PC-9 (cell line): ENCODE measurements at regions not wholly inside any gene's neighbourhood (a gene's known extent, or its start where the extent isn't known, plus 50 kb on each side); places are given as distances from the start of the nearest gene placed in this dataset.

Source experiments
- BruUV-seq: library from RNA; stranded (reverse); fragments of 400-500 nt; replicated peaks from 2 replicates; lab custom pipeline; 2021; lab: Mats Ljungman, UMichigan
- CTCF ChIA-PET: fragments of 300-600 bp; sonication (Branson Sonifier 250); formaldehyde crosslinking; loops from one replicate; lab custom pipeline; 2022; ENCODE audit warnings: antibody characterized with exemption; lab: Charles Lee
- POLR2A ChIA-PET: fragments of 300-600 bp; sonication (Branson Sonifier 250); formaldehyde crosslinking; loops from one replicate; lab custom pipeline; 2022; ENCODE audit warnings: antibody characterized with exemption; ENCODE audit not compliant: unreplicated experiment; lab: Charles Lee
- DNase-seq, 2 experiments: peaks; one replicate each; pipeline versions ENCODE4 v3.0.0 to v3.0.0-alpha.2; 2015 to 2022; ENCODE audit warnings: mixed read lengths in 1 of 2
- H2AFZ ChIP-seq: fragments of 200-600 bp; sonication (generic); 2 replicates; pipeline ENCODE4 v1.8.1; 2017; ENCODE audit warnings: antibody characterized with exemption
- H3F3A ChIP-seq: fragments of 200-600 bp; sonication (generic); 2 replicates; pipeline ENCODE4 v1.8.1; 2017; ENCODE audit warnings: antibody characterized with exemption, mild to moderate bottlenecking, low read depth; ENCODE audit not compliant: insufficient read depth
- H3K27ac ChIP-seq: fragments of 200-600 bp; sonication (generic); 2 replicates; pipeline ENCODE4 v1.6.1; 2016; ENCODE audit warnings: mixed run types
- H3K27me3 ChIP-seq: fragments of 200-600 bp; sonication (generic); 2 replicates; pipeline ENCODE4 v1.6.1; 2016; ENCODE audit warnings: low read depth, mixed run types; ENCODE audit not compliant: insufficient read depth
- H3K36me3 ChIP-seq: fragments of 200-600 bp; sonication (generic); 2 replicates; pipeline ENCODE4 v1.6.1; 2016; ENCODE audit warnings: low read depth, mixed run types
- H3K4me1 ChIP-seq: fragments of 200-600 bp; sonication (generic); replicated peaks from 2 replicates; pipeline ENCODE4 v1.6.1; 2016; ENCODE audit warnings: mixed run types; ENCODE audit not compliant: insufficient read depth
- H3K4me2 ChIP-seq: fragments of 200-600 bp; sonication (generic); 2 replicates; pipeline ENCODE4 v1.6.1; 2017; ENCODE audit warnings: mixed run types
- H3K4me3 ChIP-seq: fragments of 200-600 bp; sonication (generic); 2 replicates; pipeline ENCODE4 v1.6.1; 2016; ENCODE audit warnings: mixed run types
- H3K79me2 ChIP-seq: fragments of 200-600 bp; sonication (generic); 2 replicates; pipeline ENCODE4 v1.6.1; 2017; ENCODE audit warnings: low read depth, mixed run types
- H3K9me2 ChIP-seq: fragments of 200-600 bp; sonication (generic); 2 replicates; pipeline ENCODE4 v1.8.1; 2017; ENCODE audit warnings: mild to moderate bottlenecking; ENCODE audit not compliant: insufficient read depth
- H3K9me3 ChIP-seq: fragments of 200-600 bp; sonication (generic); 2 replicates; pipeline ENCODE4 v1.8.1; 2016; ENCODE audit warnings: low read depth; ENCODE audit not compliant: insufficient read depth
- H4K20me1 ChIP-seq: fragments of 200-600 bp; sonication (generic); 2 replicates; pipeline ENCODE4 v1.8.1; 2017; ENCODE audit not compliant: insufficient read depth
- EZH2 ChIP-seq: fragments of 200-600 bp; sonication (generic); IDR thresholded peaks from 2 replicates; pipeline ENCODE4 v1.8.0; 2017; ENCODE audit warnings: antibody characterized with exemption, low read depth
- intact Hi-C: fragments of 100-400 bp; cut with micrococcal nuclease; formaldehyde crosslinking; loops from one replicate; pipeline ENCODE4 v1.10.0; 2022; ENCODE audit not compliant: unreplicated experiment
- TF ChIP-seq, protein P1 (sequence below): fragments of 200-600 bp; sonication (generic); conservative IDR thresholded peaks from 2 replicates; pipeline ENCODE4 v1.6.1; 2017; ENCODE audit warnings: mixed run types, antibody characterized with exemption, mild to moderate bottlenecking, moderate library complexity

DNA sequence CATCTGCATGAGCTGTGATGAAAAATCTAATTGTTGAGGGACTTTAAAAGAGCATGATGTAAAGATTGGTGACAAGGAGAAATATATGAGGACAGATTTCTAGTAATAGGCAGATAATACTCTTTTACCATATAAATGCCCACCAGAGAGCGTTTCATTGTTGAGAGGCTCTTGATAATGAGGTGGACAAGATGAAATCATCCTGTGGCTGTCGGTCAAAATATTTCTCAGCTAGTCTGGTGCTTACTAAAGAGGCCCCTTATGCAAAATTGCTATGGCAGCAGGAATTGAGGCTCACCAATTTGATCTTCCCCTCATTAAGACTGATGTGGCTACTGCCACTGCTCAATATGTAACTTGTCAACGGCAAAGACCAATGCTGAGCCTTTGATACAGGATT, 225.0 kb upstream of the RASGRP1 start:
- no peak overlapping the region for H3K27ac ChIP-seq
- no peaks in the 10 kb centered on the region for H3K9me3 ChIP-seq
- H2AFZ ChIP-seq = no peak overlapping the region
- no peak overlapping the region for H3K4me2 ChIP-seq
- H3F3A ChIP-seq = no peaks in the 10 kb centered on the region
- H3K27me3 ChIP-seq = no peaks in the 10 kb centered on the region
- H3K79me2 ChIP-seq = no peaks in the 10 kb centered on the region
- no peaks in the 10 kb centered on the region for H3K9me2 ChIP-seq
- H3K4me3 ChIP-seq = no peak overlapping the region
- ChIA-PET POLR2A (no interaction called here), CTCF (no interaction called here)
- intact Hi-C loops = no loop called here
- no peaks in the 10 kb centered on the region for H4K20me1 ChIP-seq
- TF ChIP-seq EZH2 = no peak
- TF ChIP-seq, protein P1, sequence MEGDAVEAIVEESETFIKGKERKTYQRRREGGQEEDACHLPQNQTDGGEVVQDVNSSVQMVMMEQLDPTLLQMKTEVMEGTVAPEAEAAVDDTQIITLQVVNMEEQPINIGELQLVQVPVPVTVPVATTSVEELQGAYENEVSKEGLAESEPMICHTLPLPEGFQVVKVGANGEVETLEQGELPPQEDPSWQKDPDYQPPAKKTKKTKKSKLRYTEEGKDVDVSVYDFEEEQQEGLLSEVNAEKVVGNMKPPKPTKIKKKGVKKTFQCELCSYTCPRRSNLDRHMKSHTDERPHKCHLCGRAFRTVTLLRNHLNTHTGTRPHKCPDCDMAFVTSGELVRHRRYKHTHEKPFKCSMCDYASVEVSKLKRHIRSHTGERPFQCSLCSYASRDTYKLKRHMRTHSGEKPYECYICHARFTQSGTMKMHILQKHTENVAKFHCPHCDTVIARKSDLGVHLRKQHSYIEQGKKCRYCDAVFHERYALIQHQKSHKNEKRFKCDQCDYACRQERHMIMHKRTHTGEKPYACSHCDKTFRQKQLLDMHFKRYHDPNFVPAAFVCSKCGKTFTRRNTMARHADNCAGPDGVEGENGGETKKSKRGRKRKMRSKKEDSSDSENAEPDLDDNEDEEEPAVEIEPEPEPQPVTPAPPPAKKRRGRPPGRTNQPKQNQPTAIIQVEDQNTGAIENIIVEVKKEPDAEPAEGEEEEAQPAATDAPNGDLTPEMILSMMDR = no peak
- H3K4me1 ChIP-seq = no peaks in the 10 kb centered on the region
- DNase-seq = no peak
- no TSS peak for BruUV-seq
- no peaks in the 10 kb centered on the region for H3K36me3 ChIP-seq

DNA sequence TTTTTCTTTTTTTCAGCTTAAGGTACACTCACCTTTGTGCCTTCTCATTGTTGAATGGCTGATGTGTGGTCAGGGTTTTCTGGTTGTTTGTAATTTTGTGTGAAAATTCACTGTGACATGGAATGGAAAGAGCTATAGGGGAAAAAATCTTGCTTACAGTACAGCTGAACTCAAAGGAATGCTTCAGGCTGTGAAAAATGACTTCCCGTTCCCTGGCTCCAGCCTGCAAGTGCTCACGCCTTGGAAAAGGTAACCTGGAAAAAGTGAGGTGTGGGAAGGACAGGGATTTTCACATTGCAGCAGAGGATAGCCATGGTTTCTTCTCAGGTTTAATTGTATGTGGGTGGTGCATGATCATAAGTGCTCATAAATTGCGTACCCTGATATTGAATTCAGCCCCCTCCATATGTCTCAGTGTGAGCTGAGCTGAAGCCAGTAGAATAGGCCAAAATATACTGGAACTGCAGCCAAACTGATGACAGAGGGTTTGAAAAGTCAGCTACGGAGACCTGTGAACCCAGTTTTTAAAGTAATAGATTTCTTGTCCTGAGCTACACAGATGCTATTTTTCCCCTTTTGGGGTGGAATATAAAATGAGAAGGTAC, 228.7 kb upstream of the RASGRP1 start:
- BruUV-seq = no TSS peak
- intact Hi-C loops = no loop called here

DNA sequence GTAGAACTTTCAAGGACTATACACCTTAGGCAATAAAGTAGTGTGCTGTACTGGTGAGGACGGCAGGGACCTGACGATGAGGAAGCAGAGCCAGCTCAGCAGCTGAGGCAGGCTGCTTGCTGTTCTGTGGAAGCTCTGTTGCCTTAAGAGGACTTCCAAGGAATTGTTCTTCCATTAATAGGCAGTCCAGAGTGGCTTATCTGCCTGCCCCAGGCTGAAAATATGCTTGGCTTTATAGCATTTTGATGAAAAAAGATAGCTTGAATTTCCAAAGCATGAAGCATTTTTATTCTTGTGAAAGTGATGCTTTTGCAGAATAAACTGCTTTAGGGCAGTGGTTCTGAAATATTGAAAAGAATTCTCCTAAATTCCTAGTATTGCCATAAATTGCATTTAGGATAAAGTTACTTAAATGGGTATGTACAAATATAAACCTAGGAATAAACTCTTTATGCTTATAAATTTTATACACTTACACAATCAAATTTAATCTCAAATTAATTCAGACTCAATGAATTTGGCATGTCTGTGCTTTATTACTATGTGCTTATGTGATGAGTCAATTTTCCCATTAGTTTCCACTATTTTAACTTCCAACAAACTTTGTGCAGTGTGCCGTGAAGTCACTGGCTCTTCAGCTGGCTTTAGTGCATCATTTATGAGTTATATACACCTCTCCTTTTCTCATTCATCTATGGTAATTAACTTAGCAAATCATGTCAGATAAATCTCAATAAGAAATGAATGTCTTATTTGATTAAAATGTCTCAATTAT, 231.0 kb upstream of the RASGRP1 start:
- no peak overlapping the region for H2AFZ ChIP-seq
- ChIA-PET POLR2A (no interaction called here), CTCF (no interaction called here)
- H3K4me1 ChIP-seq = no peaks in the 10 kb centered on the region
- H3K79me2 ChIP-seq = no peaks in the 10 kb centered on the region
- H4K20me1 ChIP-seq = no peaks in the 10 kb centered on the region
- no peak overlapping the region for H3K27ac ChIP-seq
- H3K9me2 ChIP-seq = no peaks in the 10 kb centered on the region
- no peaks in the 10 kb centered on the region for H3K9me3 ChIP-seq
- H3K36me3 ChIP-seq = no peaks in the 10 kb centered on the region
- H3K27me3 ChIP-seq = no peaks in the 10 kb centered on the region
- intact Hi-C loops = no loop called here
- H3K4me2 ChIP-seq = no peak overlapping the region
- no peaks in the 10 kb centered on the region for H3F3A ChIP-seq
- DNase-seq = no peak
- no peak overlapping the region for H3K4me3 ChIP-seq
- TF ChIP-seq EZH2 = no peak
- TF ChIP-seq, protein P1 = no peak
- no TSS peak for BruUV-seq

More for the DNA sequence above, 228.7 kb upstream of the RASGRP1 start:
- Histone ChIP-seq H3K27me3 (no peaks in the 10 kb centered on the region), H3K9me3 (no peaks in the 10 kb centered on the region), H3K79me2 (no peaks in the 10 kb centered on the region), H3K4me3 (no peak overlapping the region), H3K9me2 (no peaks in the 10 kb centered on the region), H3K4me2 (no peak overlapping the region), H3K36me3 (no peaks in the 10 kb centered on the region), H3K27ac (no peak overlapping the region), H4K20me1 (no peaks in the 10 kb centered on the region), H3K4me1 (no peaks in the 10 kb centered on the region), H3F3A (no peaks in the 10 kb centered on the region), H2AFZ (no peak overlapping the region)
- no peak for DNase-seq
- TF ChIP-seq EZH2 = no peak
- TF ChIP-seq, protein P1 = no peak
- POLR2A ChIA-PET = no interaction called here
- CTCF ChIA-PET = no interaction called here
